ENCODE measurements at regions not wholly inside any gene's neighbourhood (a gene's known extent, or its start where the extent isn't known, plus 50 kb on each side); places are given as distances from the start of the nearest gene placed in this dataset.

- DNase-seq (ENCODE audit: extremely low spot score) = no peak
- ChIA-PET POLR2A (no interaction called here), CTCF (interaction anchor here (1.2 kb wide), 1 partner anchor 137 kb away, joined by 3 read pairs; no protein-coding TSS in a partner anchor)
- TF ChIP-seq CTCF (IDR thresholded peaks at IDR 0.05; ENCODE audit: control extremely low read depth, extremely low read depth, low read depth, missing control alignments) = no peak
Measured at GRCh38 chr2:15023221-15023620, 390.7 kb downstream of the LRATD1 start.

- CTCF ChIA-PET = no interaction called here
- TF ChIP-seq CTCF (IDR thresholded peaks at IDR 0.05; ENCODE audit: control extremely low read depth, extremely low read depth, low read depth, missing control alignments) = no peak
- POLR2A ChIA-PET = no interaction called here
- no peak for DNase-seq (ENCODE audit: extremely low spot score)
Measured at GRCh38 chr2:15028406-15028805, 395.9 kb downstream of the LRATD1 start.

GRCh38 chr2:15031745-15032240 lies 399.3 kb downstream of the LRATD1 start:
- TF ChIP-seq CTCF (IDR thresholded peaks at IDR 0.05; ENCODE audit: control extremely low read depth, extremely low read depth, low read depth, missing control alignments) = no peak
- DNase-seq (ENCODE audit: extremely low spot score) = peak; percentile 50
- ChIA-PET CTCF (interaction anchor here (0.9 to 2.2 kb wide), 10 partner anchors 9 to 545 kb away, joined by 3 to 9 read pairs (median 4); no protein-coding TSS in a partner anchor), POLR2A (no interaction called here)

GRCh38 chr2:15034246-15034645 lies 401.7 kb downstream of the LRATD1 start:
- TF ChIP-seq CTCF (IDR thresholded peaks at IDR 0.05; ENCODE audit: control extremely low read depth, extremely low read depth, low read depth, missing control alignments) = no peak
- DNase-seq (ENCODE audit: extremely low spot score) = no peak
- ChIA-PET POLR2A (no interaction called here), CTCF (interaction anchor here (1.7 kb wide), 1 partner anchor 26 kb away, joined by 3 read pairs; no protein-coding TSS in a partner anchor)

- no peak for DNase-seq (ENCODE audit: extremely low spot score)
- ChIA-PET POLR2A (no interaction called here), CTCF (interaction anchor here (1.7 kb wide), 1 partner anchor 25 kb away, joined by 3 read pairs; no protein-coding TSS in a partner anchor)
- no peak for TF ChIP-seq CTCF (IDR thresholded peaks at IDR 0.05; ENCODE audit: control extremely low read depth, extremely low read depth, low read depth, missing control alignments)
Measured at GRCh38 chr2:15034860-15035259, 402.3 kb downstream of the LRATD1 start.

- CTCF ChIA-PET = interaction anchor here (1.1 kb wide), 1 partner anchor 9 kb away, joined by 3 read pairs; no protein-coding TSS in a partner anchor
- POLR2A ChIA-PET = no interaction called here
- TF ChIP-seq CTCF (IDR thresholded peaks at IDR 0.05; ENCODE audit: control extremely low read depth, extremely low read depth, low read depth, missing control alignments) = no peak
- no peak for DNase-seq (ENCODE audit: extremely low spot score)
Measured at GRCh38 chr2:15038366-15039364, 406.1 kb downstream of the LRATD1 start.
